ENCODE measurements at regions not wholly inside any gene's neighbourhood (a gene's known extent, or its start where the extent isn't known, plus 50 kb on each side); places are given as distances from the start of the nearest gene placed in this dataset. TPM values are rescaled to one million over a fixed set of nuclear protein-coding genes. Genes with fewer than 3 reads are reported as not detected.

DNA sequence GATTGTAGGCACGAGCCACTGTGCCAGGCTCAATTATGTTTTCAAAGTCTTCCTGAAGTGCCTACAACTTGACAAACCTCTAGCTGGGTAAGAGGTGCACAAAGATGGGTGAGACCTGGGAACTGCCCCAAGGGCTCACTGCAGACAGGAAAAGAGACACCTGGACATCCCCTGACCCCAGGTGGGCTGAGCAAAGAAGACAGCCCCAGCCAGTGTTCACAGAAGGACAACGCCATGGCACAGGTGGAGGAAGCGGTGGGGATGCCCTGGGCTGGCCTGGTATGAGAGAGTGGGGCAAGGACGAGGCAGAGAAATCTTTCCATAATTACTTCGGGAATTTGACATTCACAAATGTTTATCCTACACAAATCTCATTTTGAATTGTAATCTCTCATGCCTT is 278.9 kb downstream of the SMOC2 start:
- Histone ChIP-seq H3K27ac (replicated peaks; ENCODE audit: low read length) (no peak overlapping the region), H4K8ac (ENCODE audit: low read depth, low read length) (no peak overlapping the region), H3K4me1 (ENCODE audit: control insufficient read depth in 2 of 2, insufficient read depth in 1 of 2, low read depth in 1 of 2, low read length in 2 of 2) (no peaks in the 10 kb centered on the region), H2BK120ac (ENCODE audit: low read depth, low read length) (no peak overlapping the region), H3K14ac (ENCODE audit: low read length) (no peak overlapping the region), H2BK5ac (ENCODE audit: low read length) (no peak overlapping the region), H3K18ac (ENCODE audit: low read length) (peak overlapping the region; percentile 49), H2BK12ac (ENCODE audit: low read length) (no peak overlapping the region), H2AK5ac (ENCODE audit: low read depth, low read length) (no peak overlapping the region), H3K4me3 (ENCODE audit: low read length in 2 of 2) (no peak overlapping the region), H2AFZ (ENCODE audit: low read length) (no peak overlapping the region), H3K23ac (ENCODE audit: low read depth, low read length, poor library complexity) (no peak overlapping the region), H3K27me3 (ENCODE audit: control insufficient read depth in 3 of 3, insufficient read depth in 3 of 3, low read depth in 1 of 3, low read length in 3 of 3) (no peaks in the 10 kb centered on the region), H3K36me3 (replicated peaks in 1 of 2; ENCODE audit: control insufficient read depth in 2 of 2, insufficient read depth in 2 of 2, low read length in 2 of 2) (no peaks in the 10 kb centered on the region), H3K9ac (ENCODE audit: low read depth, low read length, poor library complexity) (no peak overlapping the region), H2BK15ac (ENCODE audit: low read length) (no peak overlapping the region), H4K91ac (ENCODE audit: low read depth, low read length, poor library complexity) (no peak overlapping the region), H3K9me3 (replicated peaks in 1 of 2; ENCODE audit: control insufficient read depth in 2 of 2, insufficient read depth in 1 of 2, low read depth in 1 of 2, low read length in 2 of 2) (peaks cover 5 to 25% of the 10 kb centered on the region in 2 donors), H3K79me1 (ENCODE audit: low read depth, low read length) (no peaks in the 10 kb centered on the region), H3K4ac (ENCODE audit: low read length) (no peak overlapping the region), H3K4me2 (ENCODE audit: insufficient read depth, low read length, poor library complexity, severe bottlenecking) (no peak overlapping the region)
- no peak for DNase-seq (ENCODE audit: low spot score)
- WGBS, 2 donors (ENCODE audit: extremely low coverage in 2 of 2, insufficient read length in 2 of 2, insufficient replicate concordance in 1 of 2), result no CpG with 5 or more reads among the region's 5 CpGs

DNA sequence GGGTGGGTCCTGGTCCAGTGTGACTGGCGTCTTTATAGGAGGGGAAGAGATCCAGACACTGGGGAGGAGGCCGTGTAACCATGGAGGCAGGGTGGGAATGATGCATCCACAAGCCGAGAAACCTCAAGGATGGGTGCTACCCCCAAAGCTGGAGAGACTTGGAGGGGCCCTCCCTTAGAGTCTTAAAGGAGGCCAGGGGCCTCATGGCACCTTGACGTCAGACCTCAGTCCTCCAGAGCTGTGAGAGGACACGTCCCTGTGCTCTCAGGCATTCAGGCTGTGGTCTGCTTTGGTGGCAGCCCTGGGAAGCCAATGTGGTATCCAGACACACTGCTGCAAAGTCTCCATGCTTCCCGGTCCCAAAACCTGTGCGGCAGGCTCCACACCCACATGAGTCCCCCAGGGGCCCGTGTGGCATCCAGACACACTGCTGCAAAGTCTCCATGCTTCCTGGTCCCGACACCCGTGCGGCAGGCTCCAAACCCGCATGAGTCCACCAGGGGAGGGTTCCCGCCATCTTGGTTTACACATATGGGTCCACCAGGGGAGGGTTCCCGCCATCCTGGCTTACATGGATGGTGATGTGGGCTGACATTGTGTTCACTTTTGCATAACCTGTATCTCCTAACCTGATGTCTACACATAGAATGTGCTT is 278.0 kb downstream of the SMOC2 start:
- Histone ChIP-seq H3K27me3 (ENCODE audit: control insufficient read depth in 3 of 3, insufficient read depth in 3 of 3, low read depth in 1 of 3, low read length in 3 of 3) (no peaks in the 10 kb centered on the region), H3K9me3 (replicated peaks in 1 of 2; ENCODE audit: control insufficient read depth in 2 of 2, insufficient read depth in 1 of 2, low read depth in 1 of 2, low read length in 2 of 2) (peaks cover 2 to 19% of the 10 kb centered on the region in 2 donors), H3K4me1 (ENCODE audit: control insufficient read depth in 2 of 2, insufficient read depth in 1 of 2, low read depth in 1 of 2, low read length in 2 of 2) (no peaks in the 10 kb centered on the region), H3K18ac (ENCODE audit: low read length) (peak overlapping the region; percentile 25), H3K4ac (ENCODE audit: low read length) (no peak overlapping the region), H2BK15ac (ENCODE audit: low read length) (no peak overlapping the region), H3K79me1 (ENCODE audit: low read depth, low read length) (no peaks in the 10 kb centered on the region), H4K8ac (ENCODE audit: low read depth, low read length) (no peak overlapping the region), H2AFZ (ENCODE audit: low read length) (no peak overlapping the region), H2BK5ac (ENCODE audit: low read length) (no peak overlapping the region), H3K23ac (ENCODE audit: low read depth, low read length, poor library complexity) (no peak overlapping the region), H3K36me3 (replicated peaks in 1 of 2; ENCODE audit: control insufficient read depth in 2 of 2, insufficient read depth in 2 of 2, low read length in 2 of 2) (no peaks in the 10 kb centered on the region), H3K4me2 (ENCODE audit: insufficient read depth, low read length, poor library complexity, severe bottlenecking) (no peak overlapping the region), H4K91ac (ENCODE audit: low read depth, low read length, poor library complexity) (no peak overlapping the region), H2BK120ac (ENCODE audit: low read depth, low read length) (no peak overlapping the region), H3K9ac (ENCODE audit: low read depth, low read length, poor library complexity) (no peak overlapping the region), H3K27ac (replicated peaks; ENCODE audit: low read length) (no peak overlapping the region), H2BK12ac (ENCODE audit: low read length) (no peak overlapping the region), H3K14ac (ENCODE audit: low read length) (no peak overlapping the region), H2AK5ac (ENCODE audit: low read depth, low read length) (peak overlapping the region; percentile 61), H3K4me3 (ENCODE audit: low read length in 2 of 2) (no peak overlapping the region)
- DNase-seq (ENCODE audit: low spot score), result no peak
- WGBS, 2 donors (ENCODE audit: extremely low coverage in 2 of 2, insufficient read length in 2 of 2, insufficient replicate concordance in 1 of 2), result no CpG with 5 or more reads among the region's 14 CpGs

Small RNA genes in the stretch of these regions (small RNA-seq; reads per million reads assigned to genes)
- not detected for gene AL513210.1 (ENCODE audit: insufficient read depth)

Data from neuronal stem cell (in vitro differentiated cells).